Cardiac fibroblast (primary cell): ENCODE measurements at regions not wholly inside any gene's neighbourhood (a gene's known extent, or its start where the extent isn't known, plus 50 kb on each side); places are given as distances from the start of the nearest gene placed in this dataset.

Experiments
- DNase-seq, 2 donors: peaks; one replicate each; pipeline versions ENCODE4 v3.0.0 to v3.0.0-alpha.2; 2010; ENCODE audit warnings: low read depth in 2 of 2
- H3K4me3 ChIP-seq, 2 donors: replicated peaks in 1 of 2; 1 replicate in 1 of 2; 2 replicates in 1 of 2; pipeline ENCODE4 v1.5.1; 2011; ENCODE audit warnings: low read depth in 2 of 2, low read length in 2 of 2, mild to moderate bottlenecking in 2 of 2, moderate library complexity in 1 of 2
- CTCF ChIP-seq: IDR thresholded peaks from one replicate; pipeline ENCODE4 v1.5.1; 2011; ENCODE audit warnings: low read depth, mild to moderate bottlenecking, low read length, inconsistent platforms

- TF ChIP-seq CTCF = no peak
- DNase-seq = no peak
Observed at GRCh38 chr5:1731091-1731639, 68.5 kb downstream of the MRPL36 start.

GRCh38 chr5:1730487-1730847, 69.2 kb downstream of the MRPL36 start:
- no peak for TF ChIP-seq CTCF
- DNase-seq = no peak
- H3K4me3 ChIP-seq = no peak overlapping the region

More at GRCh38 chr5:1731091-1731639, 68.5 kb downstream of the MRPL36 start:
- no peak overlapping the region for H3K4me3 ChIP-seq

GRCh38 chr5:1729641-1730486, 69.8 kb downstream of the MRPL36 start:
- TF ChIP-seq CTCF = no peak
- no peak for DNase-seq
- no peak overlapping the region for H3K4me3 ChIP-seq

- DNase-seq = no peak
- H3K4me3 ChIP-seq = no peak overlapping the region
- TF ChIP-seq CTCF = no peak
Observed at GRCh38 chr5:1728846-1729245, 70.8 kb downstream of the MRPL36 start.

GRCh38 chr5:1727571-1727970, 72.1 kb downstream of the MRPL36 start:
- no peak for DNase-seq
- no peak for TF ChIP-seq CTCF
- no peak overlapping the region for H3K4me3 ChIP-seq

GRCh38 chr5:1726956-1727355, 72.7 kb downstream of the MRPL36 start:
- no peak for TF ChIP-seq CTCF
- no peak overlapping the region for H3K4me3 ChIP-seq
- DNase-seq = no peak

- DNase-seq = no peak
- no peak for TF ChIP-seq CTCF
Observed at GRCh38 chr5:1726469-1726865, 73.2 kb downstream of the MRPL36 start.

More at GRCh38 chr5:1726469-1726865, 73.2 kb downstream of the MRPL36 start:
- H3K4me3 ChIP-seq = no peak overlapping the region
